A673 (cell line): ENCODE measurements at regions not wholly inside any gene's neighbourhood (a gene's known extent, or its start where the extent isn't known, plus 50 kb on each side); places are given as distances from the start of the nearest gene placed in this dataset.

Source experiments
- BruUV-seq: library from RNA; stranded (reverse); fragments of 400-500 nt; replicated peaks from 2 replicates; lab custom pipeline; 2021; lab: Mats Ljungman, UMichigan
- CTCF ChIA-PET: fragments of 300-600 bp; sonication (Branson Sonifier 250); formaldehyde crosslinking; loops from one replicate; lab custom pipeline; 2022; ENCODE audit warnings: antibody characterized with exemption; lab: Charles Lee
- POLR2A ChIA-PET: fragments of 300-600 bp; sonication (Branson Sonifier 250); formaldehyde crosslinking; loops from one replicate; lab custom pipeline; 2022; ENCODE audit warnings: antibody characterized with exemption; ENCODE audit not compliant: low non-redundant PET; lab: Charles Lee
- DNase-seq: peaks from one replicate; pipeline ENCODE4 v3.0.0-alpha.2; 2015; ENCODE audit warnings: low spot score
- H3K27ac ChIP-seq: fragments of 200-600 bp; sonication (generic); 2 replicates; pipeline ENCODE4 v1.5.1; 2016; ENCODE audit warnings: mixed run types, low read depth, mild to moderate bottlenecking, mixed read lengths, antibody characterized with exemption, low read length; ENCODE audit not compliant: poor library complexity, severe bottlenecking
- H3K27me3 ChIP-seq: fragments of 200-600 bp; sonication (generic); replicated peaks from 2 replicates; pipeline ENCODE4 v1.6.1; 2017; ENCODE audit warnings: mixed run types, low read depth, mild to moderate bottlenecking, mixed read lengths, antibody characterized with exemption, low read length; ENCODE audit not compliant: insufficient read depth, poor library complexity
- H3K36me3 ChIP-seq: fragments of 200-600 bp; sonication (generic); 2 replicates; pipeline ENCODE4 v1.6.1; 2016; ENCODE audit warnings: mixed run types, mild to moderate bottlenecking, mixed read lengths, antibody characterized with exemption, low read length; ENCODE audit not compliant: insufficient read depth, poor library complexity, severe bottlenecking
- H3K4me1 ChIP-seq: fragments of 200-600 bp; sonication (generic); 2 replicates; pipeline ENCODE4 v1.6.1; 2017; ENCODE audit warnings: mixed run types, mild to moderate bottlenecking, mixed read lengths, antibody characterized with exemption, low read length; ENCODE audit not compliant: insufficient read depth, poor library complexity, severe bottlenecking
- H3K4me3 ChIP-seq: fragments of 200-600 bp; sonication (generic); 2 replicates; pipeline ENCODE4 v1.5.1; 2016; ENCODE audit warnings: low read depth, mixed run types, mild to moderate bottlenecking, mixed read lengths, low read length; ENCODE audit not compliant: poor library complexity, severe bottlenecking
- H3K9me3 ChIP-seq: fragments of 200-600 bp; sonication (generic); 2 replicates; pipeline ENCODE4 v1.6.1; 2016; ENCODE audit warnings: mixed run types, low read depth, mild to moderate bottlenecking, mixed read lengths, antibody characterized with exemption, low read length; ENCODE audit not compliant: poor library complexity, severe bottlenecking
- CTCF ChIP-seq: fragments of 300-800, 200-600 bp; sonication (generic); conservative IDR thresholded peaks from 2 replicates; pipeline ENCODE4 v1.5.1; 2017; ENCODE audit warnings: low read depth, mild to moderate bottlenecking, antibody characterized with exemption, low read length, moderate library complexity, mixed read lengths
- EZH2 ChIP-seq: fragments of 200-600 bp; sonication (generic); IDR thresholded peaks from 2 replicates; pipeline ENCODE4 v1.6.1; 2017; ENCODE audit warnings: borderline replicate concordance, low read depth, mild to moderate bottlenecking, mixed read lengths, antibody characterized with exemption, low read length; ENCODE audit not compliant: poor library complexity, severe bottlenecking
- intact Hi-C: fragments of 100-400 bp; cut with micrococcal nuclease; formaldehyde crosslinking; loops from one replicate; pipeline ENCODE4 v1.10.0; 2022; ENCODE audit not compliant: unreplicated experiment

DNA sequence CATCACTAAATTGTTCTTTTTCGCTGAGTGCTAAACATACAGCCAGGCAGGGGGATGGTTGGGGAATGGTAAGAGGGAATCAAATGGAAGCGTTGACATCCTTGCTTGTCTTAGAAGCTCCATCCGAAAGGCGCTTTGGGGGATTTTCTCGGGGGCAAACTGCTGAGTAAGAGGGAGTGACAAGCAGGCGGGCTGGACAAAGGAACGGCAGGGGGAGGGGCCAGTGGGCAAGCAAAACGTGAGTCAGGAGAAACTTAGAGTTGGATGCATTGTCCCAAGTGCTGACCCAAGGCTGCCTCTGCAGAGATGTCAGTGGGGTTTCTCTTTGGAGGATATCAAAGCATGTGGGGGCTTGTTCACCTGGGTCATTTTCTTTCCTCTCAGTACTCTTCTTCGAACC, 480.5 kb downstream of the VRK1 start:
- H3K9me3 ChIP-seq = no peaks in the 10 kb centered on the region
- DNase-seq = no peak
- no peak overlapping the region for H3K4me3 ChIP-seq
- ChIA-PET CTCF (no interaction called here), POLR2A (no interaction called here)
- BruUV-seq = no TSS peak
- no peaks in the 10 kb centered on the region for H3K4me1 ChIP-seq
- no peak overlapping the region for H3K27ac ChIP-seq
- no peak for TF ChIP-seq EZH2
- no peak for TF ChIP-seq CTCF
- intact Hi-C loops = no loop called here
- H3K36me3 ChIP-seq = no peaks in the 10 kb centered on the region
- H3K27me3 ChIP-seq = no peaks in the 10 kb centered on the region

- ChIA-PET CTCF (no interaction called here), POLR2A (no interaction called here)
- TF ChIP-seq EZH2 (no peak), CTCF (no peak)
- Histone ChIP-seq H3K27ac (no peak overlapping the region), H3K36me3 (no peaks in the 10 kb centered on the region), H3K4me1 (no peaks in the 10 kb centered on the region), H3K27me3 (no peaks in the 10 kb centered on the region), H3K4me3 (no peak overlapping the region), H3K9me3 (no peaks in the 10 kb centered on the region)
- no TSS peak for BruUV-seq
- intact Hi-C loops = no loop called here
- DNase-seq = no peak
These were observed 483.3 kb downstream of the VRK1 start for GRCh38 chr14:97280526-97280925.

DNA sequence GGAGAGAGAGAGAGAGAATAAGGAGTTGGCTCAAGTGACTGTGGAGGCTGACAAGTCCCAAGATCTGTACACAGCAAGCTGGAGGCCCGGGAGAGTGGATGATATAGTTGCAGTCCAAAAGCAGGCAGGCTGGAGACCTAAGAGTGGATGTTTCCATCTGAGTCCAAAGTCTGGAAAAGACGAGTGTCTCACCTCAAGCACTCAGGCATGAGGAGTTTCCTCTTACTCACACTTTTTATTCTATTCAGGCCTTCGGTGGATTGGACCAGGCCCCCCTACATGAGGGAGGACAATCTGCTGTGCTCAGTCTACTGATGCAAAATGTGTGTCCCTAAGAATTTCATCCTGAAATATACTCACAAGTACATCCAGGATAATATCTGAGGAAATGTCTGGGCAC, 484.6 kb downstream of the VRK1 start:
- TF ChIP-seq EZH2 = no peak
- no peak for TF ChIP-seq CTCF

More for the DNA sequence above, 484.6 kb downstream of the VRK1 start:
- no TSS peak for BruUV-seq
- intact Hi-C loops = no loop called here
- no peak for DNase-seq
- ChIA-PET CTCF (no interaction called here), POLR2A (no interaction called here)
- no peak overlapping the region for H3K27ac ChIP-seq
- no peaks in the 10 kb centered on the region for H3K36me3 ChIP-seq
- no peaks in the 10 kb centered on the region for H3K27me3 ChIP-seq
- H3K9me3 ChIP-seq = no peaks in the 10 kb centered on the region
- no peak overlapping the region for H3K4me3 ChIP-seq
- no peaks in the 10 kb centered on the region for H3K4me1 ChIP-seq
